MV-4-11 (cell line): ENCODE measurements at regions not wholly inside any gene's neighbourhood (a gene's known extent, or its start where the extent isn't known, plus 50 kb on each side); places are given as distances from the start of the nearest gene placed in this dataset.

Experiments used
- DNase-seq: peaks from one replicate; lab custom pipeline; 2025; lab: John Stamatoyannopoulos, UW

DNA sequence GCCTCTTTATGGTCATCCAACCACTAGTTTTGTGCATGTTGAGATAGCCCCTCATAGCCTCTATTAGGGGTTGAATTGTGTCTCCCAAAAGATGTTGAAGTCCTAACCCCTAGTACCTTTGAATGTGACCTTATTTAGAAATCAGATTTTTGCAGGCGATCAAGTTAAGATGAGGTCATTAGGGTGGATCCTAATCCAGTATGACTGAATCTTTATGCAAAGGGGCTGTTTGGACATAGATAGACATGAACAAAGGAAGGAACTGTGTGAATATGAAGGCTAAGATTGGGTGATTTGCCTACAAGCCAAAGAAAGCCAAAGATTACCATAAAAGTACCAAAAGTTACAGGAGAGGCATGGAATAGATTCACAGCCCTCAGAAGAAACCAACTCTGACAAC is 209.6 kb downstream of the NUAK1 start:
- no peak for DNase-seq

DNA sequence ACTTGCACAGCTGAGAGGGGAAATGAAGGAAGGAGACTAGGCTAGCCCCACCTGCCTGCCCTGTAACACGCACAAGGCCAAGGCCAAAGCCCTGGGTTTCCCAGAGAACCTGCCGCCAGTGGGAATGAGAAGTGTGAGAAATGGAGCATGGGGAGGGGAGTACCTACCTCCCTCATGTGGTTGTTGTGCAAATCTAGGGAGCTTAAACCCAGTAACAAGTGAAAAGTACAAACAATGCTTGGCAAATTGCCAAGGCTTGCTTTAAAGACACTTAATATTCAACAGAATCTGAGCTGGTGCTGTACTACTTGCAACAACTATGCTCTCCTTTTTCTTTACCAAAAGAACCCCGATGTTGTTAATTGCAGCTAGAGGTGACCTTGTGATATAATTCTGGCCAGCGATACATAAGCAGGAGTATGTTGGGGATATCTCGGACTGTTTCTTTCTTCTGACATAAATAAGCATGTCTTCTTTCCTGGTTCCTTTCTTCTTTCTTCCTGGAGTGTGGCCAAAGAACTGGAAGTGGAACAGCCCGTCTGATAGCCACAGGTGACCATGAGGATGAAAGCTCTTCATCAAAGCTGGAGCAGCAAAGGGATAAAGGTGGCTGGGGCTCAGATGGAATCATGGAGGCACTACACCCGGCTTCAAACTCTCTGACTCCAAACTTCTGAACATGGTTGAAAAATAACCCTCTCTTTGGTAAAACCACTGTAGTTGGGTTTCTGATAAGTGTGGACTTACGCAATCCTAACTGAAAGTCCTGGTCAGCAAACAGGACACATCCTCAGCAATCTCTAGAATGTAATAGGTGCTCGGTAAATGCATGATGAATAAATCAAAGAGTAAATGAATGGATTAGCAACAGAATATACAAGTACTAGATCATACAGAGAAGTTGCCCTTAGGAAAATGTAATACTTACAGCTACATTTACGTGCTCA is 207.9 kb downstream of the NUAK1 start:
- peak; percentile 28 for DNase-seq

DNA sequence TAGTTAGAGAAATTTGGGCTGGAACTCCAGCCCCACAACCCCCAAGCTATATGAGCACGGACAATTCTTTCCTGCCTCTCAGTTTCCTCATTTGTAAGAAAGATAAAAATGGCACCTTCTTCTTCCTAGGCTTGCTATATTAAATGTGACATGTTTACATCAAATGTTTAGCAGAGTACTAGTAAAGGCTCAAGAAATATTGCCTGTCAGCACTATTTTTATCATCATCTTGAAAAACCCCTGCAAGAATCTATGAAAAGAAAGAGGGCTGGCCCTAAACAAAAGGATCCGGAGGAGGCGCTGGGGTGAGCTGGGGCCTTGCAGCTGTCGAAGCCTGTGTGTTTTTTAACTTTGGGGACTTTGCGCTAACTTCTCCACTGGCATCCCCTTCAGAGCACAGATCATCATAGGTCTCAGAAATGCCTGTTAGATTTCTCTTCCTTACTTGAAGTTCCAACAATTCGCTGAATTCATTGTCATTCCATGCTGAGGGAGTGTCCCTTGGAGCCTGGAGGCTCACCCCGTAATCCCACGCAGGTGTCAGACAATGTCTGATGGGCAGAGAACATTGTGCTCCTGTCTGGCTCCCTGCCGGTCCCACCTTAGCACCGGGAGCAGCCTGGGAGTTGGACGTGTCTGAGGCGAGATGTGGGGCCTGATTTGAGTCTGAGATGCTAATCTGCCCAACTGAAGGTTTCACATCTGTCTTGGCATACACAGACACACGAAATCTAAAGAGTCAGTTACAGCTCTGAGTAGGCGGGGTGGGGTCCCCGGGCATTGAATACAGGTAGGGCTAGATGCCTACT is 206.8 kb downstream of the NUAK1 start:
- no peak for DNase-seq

DNA sequence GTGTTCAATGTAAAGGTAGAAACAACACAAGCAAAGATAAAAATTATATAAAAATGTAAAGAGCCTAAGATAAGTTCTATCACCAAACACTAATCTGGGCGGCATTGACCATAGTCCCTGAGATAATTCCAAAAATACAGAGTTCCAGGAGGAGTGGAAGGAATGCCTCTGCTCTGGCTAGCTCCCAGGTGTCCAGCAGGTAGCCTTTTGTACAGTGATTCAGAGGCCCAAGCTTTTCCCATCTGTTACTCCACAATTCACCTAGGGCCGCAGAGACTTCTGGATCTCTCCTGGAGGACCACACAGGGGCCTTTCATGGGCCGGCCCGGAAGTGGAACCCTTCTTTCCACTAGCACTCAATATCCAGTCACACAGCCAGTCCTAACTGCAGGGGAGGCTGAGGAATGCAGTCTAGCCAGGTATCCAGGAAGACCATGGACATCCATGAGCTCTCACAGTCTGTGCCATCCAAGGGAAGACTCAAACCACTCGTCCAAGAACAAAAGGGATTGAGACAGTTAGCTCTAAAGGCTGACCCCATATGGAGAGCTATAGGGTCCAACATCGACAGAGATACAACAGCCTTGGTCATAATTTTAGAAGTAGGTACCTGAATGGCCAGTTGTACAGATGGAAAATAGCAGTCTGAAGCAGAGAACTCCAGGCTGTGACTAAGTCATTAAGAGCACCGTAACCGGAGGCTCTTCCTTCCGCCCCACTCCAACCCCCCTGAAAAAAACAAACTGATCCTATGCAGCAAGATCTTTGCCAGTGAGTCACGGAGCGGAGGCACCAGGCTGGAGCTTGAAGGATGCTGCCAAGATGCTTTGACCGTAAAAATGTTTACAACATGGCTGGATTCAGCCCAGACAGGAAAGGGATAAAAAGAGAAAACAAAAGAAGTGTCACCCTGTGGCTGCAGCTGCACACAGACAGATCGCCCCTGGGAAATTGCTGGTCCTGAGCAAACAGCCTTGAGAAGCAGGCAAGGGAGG is 204.8 kb downstream of the NUAK1 start:
- DNase-seq = no peak

DNA sequence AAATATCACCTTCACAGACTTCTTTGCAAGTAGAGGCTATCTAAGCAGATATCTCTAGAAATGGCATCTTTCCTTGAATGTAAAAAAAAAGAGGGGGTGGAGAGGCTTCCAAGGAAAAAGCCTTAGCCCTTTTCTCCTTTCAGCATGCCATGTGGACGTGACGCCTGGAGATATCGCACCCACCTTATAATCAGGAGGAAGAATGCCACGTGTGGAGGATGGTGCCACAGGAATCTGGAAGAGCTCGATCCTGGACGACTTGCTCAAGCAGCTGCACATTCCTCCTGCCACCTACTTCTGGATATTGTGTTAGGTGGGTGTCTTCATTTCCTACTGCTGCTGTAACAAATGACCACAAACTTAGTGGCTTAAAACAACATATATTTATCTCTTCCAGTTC is 203.6 kb downstream of the NUAK1 start:
- no peak for DNase-seq

DNA sequence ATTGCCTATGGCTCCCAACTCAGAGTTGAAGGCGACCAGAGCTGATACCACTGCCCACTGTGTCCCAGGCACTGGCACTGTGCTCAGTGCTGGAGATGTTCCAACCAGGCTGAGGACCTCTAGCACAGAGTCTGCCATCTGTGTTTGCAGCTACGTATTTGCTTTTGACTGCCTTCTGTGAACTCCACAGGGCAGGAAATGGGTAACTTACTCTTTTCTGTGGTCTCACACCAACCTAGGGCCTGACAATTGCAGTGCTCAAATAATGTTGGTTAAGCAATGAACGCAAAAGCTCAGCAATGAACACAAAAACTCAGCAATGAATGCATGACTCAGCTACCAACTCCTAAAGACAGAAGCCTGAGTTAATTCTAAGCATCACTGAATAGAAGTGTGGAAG is 202.8 kb downstream of the NUAK1 start:
- DNase-seq = peak; percentile 65

DNA sequence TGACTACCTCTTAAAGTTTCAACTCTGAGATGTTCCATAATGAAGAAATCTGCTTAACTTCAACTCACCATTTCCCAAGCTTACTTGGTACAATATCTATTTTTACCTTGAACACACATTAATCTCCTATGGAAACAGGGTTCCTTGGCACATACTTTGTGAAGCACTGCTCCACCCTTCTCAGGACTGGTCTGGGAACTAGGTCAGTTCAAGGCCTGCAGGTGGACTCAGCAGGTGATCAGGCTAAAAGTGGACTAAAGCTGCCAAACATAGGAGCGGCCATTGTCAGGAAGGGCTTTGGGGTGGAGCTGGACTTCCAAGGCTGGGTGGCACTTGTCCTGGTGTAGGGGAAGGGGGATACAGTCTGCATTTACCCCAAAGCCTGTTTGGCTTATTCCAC is 202.3 kb downstream of the NUAK1 start:
- no peak for DNase-seq

DNA sequence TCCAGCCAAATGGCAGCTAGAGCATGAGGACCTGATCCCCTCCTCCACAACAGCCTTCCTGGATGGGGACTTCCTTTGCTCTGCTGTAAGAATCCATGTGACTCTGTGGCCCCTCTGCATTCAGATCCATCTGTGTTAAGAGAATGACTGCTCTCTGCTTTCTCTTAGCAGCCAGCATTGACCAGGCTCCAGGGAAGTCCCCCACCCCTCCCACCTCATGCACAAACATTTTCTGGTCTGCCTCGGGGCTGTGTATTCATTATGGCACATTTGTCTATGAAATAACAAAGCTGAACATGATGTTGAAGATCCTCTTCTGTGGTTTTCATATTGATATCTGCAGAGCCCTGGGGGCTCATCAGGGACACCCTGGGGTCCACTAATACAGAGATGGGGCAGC is 201.7 kb downstream of the NUAK1 start:
- no peak for DNase-seq

DNA sequence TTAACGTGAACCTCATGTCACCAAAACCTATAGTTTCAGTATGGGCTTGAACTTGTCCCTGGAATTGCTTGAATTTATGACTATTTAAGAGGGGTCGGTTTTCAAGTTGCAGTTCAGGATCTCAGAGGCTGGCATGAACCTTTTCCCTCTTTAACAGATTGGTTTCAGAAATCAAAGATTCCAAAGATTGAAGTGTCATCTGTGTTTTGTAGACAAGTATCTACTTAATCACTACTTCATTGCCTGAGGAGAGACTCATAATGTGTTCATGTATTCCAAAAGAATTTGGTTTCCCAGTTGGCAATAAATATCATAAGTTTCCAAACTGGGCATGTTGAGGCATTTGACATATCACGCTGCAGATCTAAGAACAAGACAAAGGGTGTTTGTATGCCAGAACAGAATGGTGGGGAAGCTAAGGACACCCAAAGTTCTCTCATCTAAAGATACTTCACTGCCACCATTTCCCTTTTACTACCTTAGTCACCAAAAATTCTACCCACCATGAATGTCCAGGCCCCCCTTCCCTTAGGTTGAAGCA is 199.5 kb downstream of the NUAK1 start:
- DNase-seq = no peak

DNA sequence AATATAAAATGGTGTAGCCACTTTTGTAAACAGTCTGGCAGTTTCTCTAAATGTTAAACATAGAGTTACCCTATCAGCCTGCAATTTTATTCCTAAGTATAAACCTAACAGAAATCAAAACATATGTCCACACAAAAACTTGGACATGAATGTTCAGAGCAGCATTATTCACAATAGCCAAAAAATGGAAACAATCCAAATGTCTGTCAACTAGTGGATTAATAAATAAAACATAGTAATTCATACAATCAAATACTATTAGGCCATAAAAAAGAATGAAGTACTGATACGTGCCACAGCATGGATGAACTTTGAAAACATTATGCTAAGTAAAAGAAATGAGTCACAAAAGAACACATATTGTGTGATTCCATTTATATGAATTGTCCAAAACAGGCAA is 196.5 kb downstream of the NUAK1 start:
- DNase-seq = no peak

DNA sequence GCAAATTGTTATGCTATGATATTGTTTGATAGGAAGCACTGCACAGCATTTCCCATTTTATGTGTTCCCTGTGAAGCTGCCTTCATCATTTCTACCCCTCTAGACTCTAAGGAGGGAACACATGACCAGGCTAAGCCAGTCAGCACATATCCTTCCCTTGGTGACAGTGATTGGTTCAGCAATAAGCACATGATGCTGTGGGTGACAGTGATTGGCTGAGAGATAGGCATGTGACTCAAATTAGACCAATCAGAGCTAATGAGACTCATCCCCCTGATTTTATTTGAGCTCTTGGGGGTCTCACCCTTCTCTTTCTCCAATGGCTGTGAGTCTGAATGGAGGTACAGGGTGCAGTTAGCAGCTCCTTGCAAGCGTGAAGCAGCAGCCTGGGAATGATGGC is 195.2 kb downstream of the NUAK1 start:
- DNase-seq = no peak

DNA sequence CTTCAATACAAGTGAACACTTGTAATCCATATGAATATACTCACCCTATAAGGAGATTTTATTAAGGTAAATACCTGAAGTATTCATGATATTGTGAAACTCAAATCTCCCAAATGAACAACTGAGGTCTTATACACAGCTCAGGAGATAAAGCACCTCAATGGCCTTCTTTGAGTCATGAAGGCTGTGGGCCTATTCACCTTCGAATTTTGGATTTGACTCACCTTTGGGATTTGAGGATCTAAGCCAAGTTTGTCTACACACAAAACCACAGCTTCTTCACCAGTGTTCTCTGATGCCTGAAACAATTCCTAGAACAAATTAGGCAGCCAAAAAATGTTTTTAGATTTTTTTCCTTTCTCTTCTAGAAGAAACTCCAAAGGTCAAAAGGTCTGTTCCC is 194.1 kb downstream of the NUAK1 start:
- no peak for DNase-seq

DNA sequence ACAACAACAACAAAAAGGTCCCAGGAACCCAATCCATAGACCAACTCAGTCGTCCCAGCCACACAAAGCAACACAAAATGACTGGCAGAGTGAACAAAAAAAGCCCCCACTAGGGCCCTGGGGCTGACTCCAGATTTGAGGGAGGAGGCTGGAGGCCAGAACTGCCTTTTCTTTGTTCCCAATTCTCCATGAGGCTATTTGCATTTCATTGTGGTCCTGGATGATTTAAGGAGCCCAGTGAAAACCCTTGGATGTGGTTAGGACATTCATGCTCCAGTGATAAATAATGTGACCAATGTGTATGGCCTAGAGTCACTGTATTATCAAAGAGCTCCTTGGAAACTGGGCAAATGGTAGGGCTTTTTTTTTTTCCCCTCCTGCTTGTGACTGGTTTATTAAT is 192.9 kb downstream of the NUAK1 start:
- DNase-seq = no peak

DNA sequence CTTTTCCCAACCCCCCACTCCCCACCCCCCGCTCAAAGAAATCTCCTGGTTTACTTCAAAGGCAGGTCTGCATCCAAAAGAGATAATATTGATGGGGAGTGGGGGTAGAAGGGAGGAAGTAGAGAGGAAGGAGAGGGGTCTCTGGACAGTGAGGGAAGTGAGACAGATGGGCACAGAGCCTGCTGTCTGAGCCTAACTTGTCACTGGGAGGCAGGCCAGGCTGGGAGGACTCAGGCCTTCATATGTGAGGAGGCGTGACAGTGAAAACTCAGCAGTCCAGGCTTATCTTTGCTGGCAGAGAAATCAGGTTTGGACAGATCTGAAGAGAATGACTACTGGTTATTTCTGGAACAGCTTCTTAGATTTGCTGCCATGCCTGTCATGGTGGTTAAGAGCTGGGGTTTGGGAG is 192.3 kb downstream of the NUAK1 start:
- DNase-seq = no peak

DNA sequence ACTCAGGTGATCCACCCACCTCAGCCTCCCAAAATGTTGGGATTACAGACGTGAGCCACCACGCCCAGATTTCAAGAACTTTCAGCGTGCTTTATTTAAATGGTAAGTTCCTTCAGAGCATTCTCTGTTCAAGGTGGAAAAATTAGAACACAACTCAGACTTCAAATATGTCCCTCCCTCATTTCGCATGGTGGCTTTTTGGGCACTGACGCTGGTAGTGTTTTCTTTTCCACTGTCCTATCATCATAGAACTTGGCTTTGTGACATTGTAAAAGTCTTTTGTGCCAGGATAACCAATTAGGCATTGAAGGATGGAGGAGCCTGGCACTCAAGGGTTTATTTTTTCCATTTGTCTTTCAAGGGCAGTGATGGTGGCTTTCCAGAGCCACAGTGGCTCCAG is 190.8 kb downstream of the NUAK1 start:
- no peak for DNase-seq

DNA sequence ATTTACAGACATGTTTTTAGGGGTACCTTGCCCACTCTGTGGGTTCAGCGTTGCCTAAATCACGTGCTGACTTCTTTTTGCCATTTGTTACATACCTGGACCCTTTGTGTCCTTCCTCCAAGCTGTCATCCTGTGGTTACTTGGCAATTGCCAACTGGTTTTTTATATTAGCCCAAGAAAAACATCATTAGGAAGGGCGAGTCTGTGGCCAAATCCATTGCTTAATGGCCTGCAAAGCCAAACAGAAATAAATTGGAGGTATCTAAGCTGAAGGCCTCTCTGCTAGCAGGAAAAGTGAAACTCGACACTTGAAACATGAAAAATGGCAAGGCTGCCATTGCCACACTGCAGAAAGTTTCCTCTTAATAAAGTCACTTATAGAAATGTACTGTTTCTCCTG is 190.4 kb downstream of the NUAK1 start:
- no peak for DNase-seq

DNA sequence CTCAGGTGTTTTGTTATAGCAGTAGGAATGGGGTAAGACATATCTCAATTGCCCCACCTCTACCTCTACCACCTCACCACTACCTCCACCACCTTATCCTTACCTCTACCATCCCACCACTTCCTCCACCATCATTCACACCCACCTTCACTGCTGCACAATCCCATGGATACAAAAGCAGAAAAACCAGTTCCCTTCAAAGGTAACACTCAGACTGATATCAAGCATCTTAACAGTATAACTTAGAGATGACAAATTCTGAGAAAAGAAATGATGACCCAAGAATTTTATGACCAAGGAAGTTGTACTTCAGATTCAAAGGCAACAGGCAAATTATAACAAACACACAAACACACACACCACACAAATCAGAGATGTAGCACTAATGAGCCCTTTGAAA is 189.4 kb downstream of the NUAK1 start:
- no peak for DNase-seq

DNA sequence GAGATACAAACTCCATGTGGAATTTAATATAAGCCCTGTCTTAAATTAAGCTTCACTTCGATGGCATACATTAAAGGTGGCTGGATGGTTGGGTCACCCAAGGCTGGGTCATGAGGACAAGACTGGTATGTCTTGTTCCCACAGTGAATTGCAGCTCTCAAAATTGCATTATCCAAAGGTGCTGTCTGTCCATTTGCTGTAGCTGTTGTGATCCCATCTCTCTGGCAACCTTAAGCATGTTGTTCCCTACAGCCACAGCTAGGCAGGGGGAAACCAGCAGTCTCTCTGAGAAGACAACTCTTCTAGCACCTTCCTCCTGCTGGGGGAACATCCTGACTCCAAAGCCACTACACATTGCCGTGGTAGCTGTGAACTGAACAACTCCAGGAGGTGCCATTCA is 187.0 kb downstream of the NUAK1 start:
- no peak for DNase-seq

DNA sequence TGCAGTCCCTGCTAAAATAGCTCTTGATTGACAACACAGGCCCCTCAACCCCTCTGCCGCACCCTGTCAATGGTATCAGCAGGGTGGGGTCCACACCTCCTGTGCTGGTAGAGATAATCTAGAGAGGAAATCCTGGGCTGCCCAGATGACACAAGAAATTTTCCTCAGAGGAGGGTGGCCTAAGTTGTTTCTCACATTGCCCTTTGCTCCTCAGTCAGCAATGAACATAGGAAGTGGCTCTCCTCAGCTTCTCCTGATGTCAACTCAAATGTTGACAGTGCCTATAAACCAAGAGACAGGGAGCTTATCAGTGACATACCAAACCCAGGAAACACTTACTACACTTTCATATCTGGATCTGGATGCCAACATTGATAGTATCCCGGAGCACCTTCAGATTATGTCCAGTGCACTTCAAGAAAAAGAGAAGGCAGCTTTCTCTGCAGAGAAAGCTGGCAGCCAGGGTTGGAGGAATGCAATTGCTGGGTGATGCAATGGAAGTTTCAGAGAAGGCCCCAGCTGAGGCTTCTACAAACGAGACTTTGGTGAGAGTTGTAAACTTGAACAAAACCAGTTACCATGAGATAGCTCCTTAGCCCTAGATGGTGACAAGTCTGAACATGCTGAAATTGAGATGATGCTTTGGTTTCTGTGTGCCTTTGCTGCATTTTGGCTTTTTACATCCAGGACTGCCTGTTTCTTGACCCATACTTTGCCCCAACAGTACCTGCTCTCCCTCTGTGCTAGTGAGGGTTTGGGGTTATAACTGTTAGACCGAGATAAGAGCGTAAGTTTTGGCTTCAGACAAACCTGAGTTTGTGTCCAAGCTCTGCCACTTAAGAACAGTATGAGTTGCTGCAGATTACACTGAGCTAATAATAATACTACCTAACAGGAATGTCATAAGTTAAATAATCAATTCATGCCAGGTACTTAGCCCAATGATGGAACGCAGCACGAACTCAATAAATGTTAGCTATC is 183.5 kb downstream of the NUAK1 start:
- no peak for DNase-seq

DNA sequence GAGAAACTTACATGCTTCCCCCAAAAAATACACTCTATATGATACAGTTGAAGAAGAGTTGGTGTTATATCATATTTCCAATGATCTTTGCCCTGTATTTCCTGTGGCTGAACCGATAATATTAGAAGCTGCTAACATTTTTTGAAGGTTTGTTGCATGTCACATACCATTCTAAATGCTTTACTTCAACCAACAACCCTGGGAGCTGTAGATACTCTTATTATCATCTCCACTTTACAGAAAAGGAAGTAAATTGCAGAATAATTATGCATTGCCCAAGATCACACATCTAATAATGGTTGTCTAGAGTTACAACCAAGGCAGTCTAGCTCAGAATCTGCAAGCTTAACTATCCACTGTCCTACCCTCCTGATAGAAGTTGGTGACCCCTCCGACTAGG is 182.8 kb downstream of the NUAK1 start:
- no peak for DNase-seq
